GM19328 (cell line): ENCODE measurements at regions not wholly inside any gene's neighbourhood (a gene's known extent, or its start where the extent isn't known, plus 50 kb on each side); places are given as distances from the start of the nearest gene placed in this dataset.
A peak's percentile ranks its signal among the peaks of the same experiment; 100 is the strongest.

ENCODE experiments used
- ATAC-seq: cut with Tn5 transposase; IDR thresholded peaks from one replicate; pipeline ENCODE4 v1.9.1; 2021; ENCODE audit warnings: mild to moderate bottlenecking, moderate library complexity; ENCODE audit not compliant: unreplicated experiment

GRCh38 chr9:4435197-4435596, 55.1 kb upstream of the SLC1A1 start:
- no peak for ATAC-seq

- no peak for ATAC-seq
These were observed 56.9 kb upstream of the SLC1A1 start for GRCh38 chr9:4433379-4433778.

- ATAC-seq = no peak
These were observed 59.6 kb upstream of the SLC1A1 start for GRCh38 chr9:4430432-4431261.

- ATAC-seq = no peak
These were observed 64.8 kb upstream of the SLC1A1 start for GRCh38 chr9:4425319-4426045.

- ATAC-seq = no peak
These were observed 65.4 kb upstream of the SLC1A1 start for GRCh38 chr9:4424891-4425290.

- ATAC-seq = no peak
These were observed 66.2 kb upstream of the SLC1A1 start for GRCh38 chr9:4424038-4424437.

GRCh38 chr9:4423207-4423610, 67.1 kb upstream of the SLC1A1 start:
- no peak for ATAC-seq

GRCh38 chr9:4422495-4422894, 67.8 kb upstream of the SLC1A1 start:
- peak; percentile 72 for ATAC-seq

- ATAC-seq = peak; percentile 25
These were observed 68.4 kb upstream of the SLC1A1 start for GRCh38 chr9:4421847-4422246.

- no peak for ATAC-seq
These were observed 69.9 kb upstream of the SLC1A1 start for GRCh38 chr9:4420351-4420750.

- no peak for ATAC-seq
These were observed 72.5 kb upstream of the SLC1A1 start for GRCh38 chr9:4417578-4418325.

- ATAC-seq = no peak
These were observed 73.8 kb upstream of the SLC1A1 start for GRCh38 chr9:4416467-4416866.

- no peak for ATAC-seq
These were observed 75.0 kb upstream of the SLC1A1 start for GRCh38 chr9:4415281-4415680.

- no peak for ATAC-seq
These were observed 76.4 kb upstream of the SLC1A1 start for GRCh38 chr9:4413856-4414255.

- no peak for ATAC-seq
These were observed 86.1 kb upstream of the SLC1A1 start for GRCh38 chr9:4404156-4404555.

- no peak for ATAC-seq
These were observed 87.8 kb upstream of the SLC1A1 start for GRCh38 chr9:4402501-4402900.

- ATAC-seq = no peak
These were observed 89.5 kb upstream of the SLC1A1 start for GRCh38 chr9:4400731-4401130.

- ATAC-seq = no peak
These were observed 92.4 kb upstream of the SLC1A1 start for GRCh38 chr9:4397917-4398316.

GRCh38 chr9:4393806-4394523, 94.1 kb upstream of the GLIS3 start:
- ATAC-seq = no peak

GRCh38 chr9:4389755-4390154, 89.9 kb upstream of the GLIS3 start:
- no peak for ATAC-seq

GRCh38 chr9:4389003-4389402, 89.1 kb upstream of the GLIS3 start:
- no peak for ATAC-seq
